Transverse colon (tissue), 4 donors: ENCODE measurements at regions not wholly inside any gene's neighbourhood (a gene's known extent, or its start where the extent isn't known, plus 50 kb on each side); places are given as distances from the start of the nearest gene placed in this dataset.

Experiments used
- DNase-seq: peaks from one replicate; pipeline ENCODE4 v3.0.0-alpha.2; 2019
- H3K27ac ChIP-seq, 4 donors: fragments of 200-600 bp; sonication (generic); 2 replicates each; pipeline ENCODE4 v1.5.1; 2016 to 2018; ENCODE audit warnings: inconsistent platforms in 4 of 4
- H3K27me3 ChIP-seq: fragments of 200-600 bp; sonication (generic); 2 replicates; pipeline ENCODE4 v1.5.1; 2017; ENCODE audit warnings: inconsistent platforms
- H3K36me3 ChIP-seq, 4 donors: fragments of 200-600 bp; sonication (generic); 2 replicates each; pipeline ENCODE4 v1.5.1; 2017 to 2019; ENCODE audit warnings: inconsistent platforms in 4 of 4
- H3K4me1 ChIP-seq, 4 donors: fragments of 200-600 bp; sonication (generic); 2 replicates each; pipeline ENCODE4 v1.5.1; 2017 to 2020; ENCODE audit warnings: inconsistent platforms in 4 of 4
- H3K4me3 ChIP-seq, 4 donors: fragments of 200-600 bp; sonication (generic); 1 replicate in 1 of 4; 2 replicates in 3 of 4; pipeline versions ENCODE4 v1.5.1 to v1.6.1; 2017 to 2019; ENCODE audit warnings: inconsistent platforms in 4 of 4
- H3K9me3 ChIP-seq, 2 donors: fragments of 200-600 bp; sonication (generic); 2 replicates each; pipeline ENCODE4 v1.5.1; 2017 to 2019; ENCODE audit warnings: inconsistent platforms in 2 of 2
- EP300 ChIP-seq: sonication (generic); formaldehyde crosslinking; IDR thresholded peaks from one replicate; pipeline ENCODE4 v1.6.1; 2017; ENCODE audit warnings: antibody characterized with exemption, low read depth
- POLR2A ChIP-seq: fragments of 450-650 bp; IDR thresholded peaks from one replicate; pipeline ENCODE4 v1.6.1; 2016; ENCODE audit warnings: antibody characterized with exemption, mild to moderate bottlenecking, moderate library complexity
- POLR2AphosphoS5 ChIP-seq, 3 donors: sonication (generic); formaldehyde crosslinking; IDR thresholded peaks; one replicate each; pipeline ENCODE4 v1.6.1; 2016; ENCODE audit warnings: antibody characterized with exemption in 3 of 3
- WGBS, 2 donors: methylation state at CpG; one replicate each; pipeline ENCODE4 v1.1.5; 2018; ENCODE audit warnings: low coverage in 1 of 2; 5-methylcytosine and 5-hydroxymethylcytosine counted together
- in situ Hi-C, 4 donors: fragments of 200-750 bp; cut with MboI; loops; one replicate each; pipeline versions ENCODE4 v1.15.0 to v1.15.1; 2017; ENCODE audit warnings: low sequenced_read_pairs in 3 of 4, low pct_ligation_motif_present in 1 of 4, low pct_unique_long_range_greater_than_20kb in 1 of 4
- intact Hi-C: fragments of 100-400 bp; cut with DNase I; formaldehyde crosslinking; loops from one replicate; pipeline ENCODE4 v1.15.1; 2023; ENCODE audit warnings: low total_unique reads
- TF ChIP-seq, protein P1 (sequence below), 5 experiments: fragments of 200-600 bp in 3 of 5; fragments of 450-650 bp in 2 of 5; sonication (generic) in 3 of 5; IDR thresholded peaks; 1 replicate in 2 of 5; 2 replicates in 3 of 5; pipeline ENCODE4 v1.5.1; 2016 to 2017; ENCODE audit warnings: antibody characterized with exemption in 5 of 5, inconsistent platforms in 3 of 5, mild to moderate bottlenecking in 2 of 5, moderate library complexity in 1 of 5

DNA sequence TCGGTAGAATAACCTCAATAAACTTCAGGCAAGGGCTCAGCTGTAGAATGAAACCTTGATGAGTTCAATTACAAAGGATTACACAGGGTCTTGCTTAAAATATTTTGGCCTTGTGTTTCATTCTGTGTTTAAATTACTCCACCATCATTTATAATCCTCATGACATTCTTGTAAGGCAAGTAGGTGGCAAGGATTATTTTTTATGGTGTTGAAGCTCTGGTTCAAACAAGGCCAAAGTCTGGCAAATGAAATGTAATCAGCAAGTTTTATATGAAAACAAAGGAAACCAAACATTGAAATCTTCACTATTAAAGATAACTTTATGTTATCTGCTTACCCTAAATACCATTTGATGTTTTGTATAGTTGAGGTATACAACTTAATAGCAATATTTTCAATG lies 221.3 kb upstream of the HES1 start:
- Histone ChIP-seq H3K27ac (no peak overlapping the region), H3K9me3 (no peaks in the 10 kb centered on the region), H3K4me1 (peaks cover 0 to 24% (median 12%) of the 10 kb centered on the region in 4 donors), H3K36me3 (no peaks in the 10 kb centered on the region), H3K27me3 (no peaks in the 10 kb centered on the region), H3K4me3 (no peak overlapping the region)
- no peak for DNase-seq
- in situ Hi-C loops: no loop called here
- TF ChIP-seq POLR2AphosphoS5 (IDR thresholded peaks at IDR 0.05): no peak
- intact Hi-C loops: no loop called here
- WGBS, 2 donors: 46 to 64% methylated on average over 1 of the region's 1 CpG

DNA sequence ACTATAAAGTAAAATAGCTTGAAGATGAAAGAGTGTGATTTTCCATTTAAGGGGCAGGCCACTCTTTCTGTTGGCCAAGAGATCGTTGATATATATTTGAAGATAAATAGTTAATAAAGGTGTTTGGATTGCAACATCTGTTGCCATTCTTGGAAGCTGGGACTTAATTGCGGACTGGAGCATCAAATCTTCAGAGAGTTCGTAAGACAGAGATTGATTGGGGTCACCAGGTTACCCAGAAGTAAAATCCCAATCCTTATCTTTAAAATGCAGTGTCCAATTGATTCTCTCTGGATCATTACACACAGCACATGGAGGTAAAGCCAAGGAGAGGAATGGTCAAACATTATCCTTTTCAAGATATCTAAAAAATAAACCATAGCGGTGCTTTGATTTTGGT lies 220.8 kb upstream of the HES1 start:
- peaks cover 0 to 24% (median 12%) of the 10 kb centered on the region in 4 donors for H3K4me1 ChIP-seq

DNA sequence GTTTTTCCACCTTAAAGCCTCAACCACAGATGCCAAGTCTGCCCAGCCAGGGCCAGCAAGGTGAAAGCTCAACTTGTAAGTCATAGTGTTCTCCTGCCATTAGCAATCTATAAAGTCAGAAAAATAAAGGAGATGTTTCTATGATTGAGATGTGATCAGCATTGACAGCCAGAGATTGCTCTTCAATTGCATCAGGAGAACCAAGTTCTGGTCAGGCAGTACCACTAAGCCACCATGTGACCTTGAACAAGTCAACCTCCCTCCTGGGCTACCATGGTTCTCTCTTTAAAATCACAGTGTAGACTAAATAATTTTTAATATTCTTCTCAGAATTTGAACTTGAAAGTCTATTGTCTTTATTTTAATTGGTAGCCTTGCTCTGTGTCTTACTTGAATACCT lies 220.3 kb upstream of the HES1 start:
- no peaks in the 10 kb centered on the region for H3K36me3 ChIP-seq
- no peaks in the 10 kb centered on the region for H3K9me3 ChIP-seq
- intact Hi-C loops: no loop called here
- DNase-seq: no peak
- H3K27me3 ChIP-seq: no peaks in the 10 kb centered on the region
- no peak overlapping the region for H3K27ac ChIP-seq
- no peak overlapping the region for H3K4me3 ChIP-seq
- TF ChIP-seq POLR2AphosphoS5 (IDR thresholded peaks at IDR 0.05): no peak
- TF ChIP-seq, protein P1, sequence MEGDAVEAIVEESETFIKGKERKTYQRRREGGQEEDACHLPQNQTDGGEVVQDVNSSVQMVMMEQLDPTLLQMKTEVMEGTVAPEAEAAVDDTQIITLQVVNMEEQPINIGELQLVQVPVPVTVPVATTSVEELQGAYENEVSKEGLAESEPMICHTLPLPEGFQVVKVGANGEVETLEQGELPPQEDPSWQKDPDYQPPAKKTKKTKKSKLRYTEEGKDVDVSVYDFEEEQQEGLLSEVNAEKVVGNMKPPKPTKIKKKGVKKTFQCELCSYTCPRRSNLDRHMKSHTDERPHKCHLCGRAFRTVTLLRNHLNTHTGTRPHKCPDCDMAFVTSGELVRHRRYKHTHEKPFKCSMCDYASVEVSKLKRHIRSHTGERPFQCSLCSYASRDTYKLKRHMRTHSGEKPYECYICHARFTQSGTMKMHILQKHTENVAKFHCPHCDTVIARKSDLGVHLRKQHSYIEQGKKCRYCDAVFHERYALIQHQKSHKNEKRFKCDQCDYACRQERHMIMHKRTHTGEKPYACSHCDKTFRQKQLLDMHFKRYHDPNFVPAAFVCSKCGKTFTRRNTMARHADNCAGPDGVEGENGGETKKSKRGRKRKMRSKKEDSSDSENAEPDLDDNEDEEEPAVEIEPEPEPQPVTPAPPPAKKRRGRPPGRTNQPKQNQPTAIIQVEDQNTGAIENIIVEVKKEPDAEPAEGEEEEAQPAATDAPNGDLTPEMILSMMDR (IDR thresholded peaks at IDR 0.05): no peak
- no peak for TF ChIP-seq POLR2A
- TF ChIP-seq EP300: no peak
- H3K4me1 ChIP-seq: peaks cover 0 to 23% (median 11%) of the 10 kb centered on the region in 4 donors
- in situ Hi-C loops: no loop called here

More for the DNA sequence above, 220.8 kb upstream of the HES1 start:
- in situ Hi-C loops (no loop called here), intact Hi-C loops (no loop called here)
- H3K9me3 ChIP-seq: no peaks in the 10 kb centered on the region
- no peaks in the 10 kb centered on the region for H3K27me3 ChIP-seq
- H3K4me3 ChIP-seq: no peak overlapping the region
- H3K27ac ChIP-seq: no peak overlapping the region
- 90% methylated on average over 3 to 4 of the region's 4 CpGs for WGBS, 2 donors
- no peak for DNase-seq
- TF ChIP-seq, protein P1 (IDR thresholded peaks at IDR 0.05): no peak
- TF ChIP-seq POLR2AphosphoS5 (IDR thresholded peaks at IDR 0.05): no peak
- TF ChIP-seq EP300: no peak
- no peak for TF ChIP-seq POLR2A
- no peaks in the 10 kb centered on the region for H3K36me3 ChIP-seq

DNA sequence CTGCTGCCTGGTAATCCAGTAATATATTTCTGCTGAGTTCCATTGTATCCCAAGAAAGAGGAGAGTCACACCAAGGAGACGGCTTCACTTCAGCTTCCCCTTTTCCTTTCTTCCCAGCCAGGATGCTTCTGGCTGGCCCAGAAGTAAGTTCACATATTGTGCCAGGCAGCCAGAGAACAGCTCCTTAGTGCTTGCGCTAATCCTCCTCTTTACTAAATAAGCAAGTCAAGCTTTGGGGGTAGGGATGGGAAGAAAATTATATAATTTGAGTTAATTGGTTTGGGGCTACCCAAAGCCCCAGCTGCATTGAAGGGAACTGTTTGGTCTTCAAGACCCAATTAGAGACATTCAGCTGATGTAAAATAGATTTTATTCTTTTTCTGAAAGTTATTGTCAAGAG lies 218.8 kb upstream of the HES1 start:
- H3K27me3 ChIP-seq: no peaks in the 10 kb centered on the region
- intact Hi-C loops (no loop called here), in situ Hi-C loops (no loop called here)
- H3K9me3 ChIP-seq: no peaks in the 10 kb centered on the region
- no peak overlapping the region for H3K4me3 ChIP-seq
- TF ChIP-seq POLR2AphosphoS5 (IDR thresholded peaks at IDR 0.05): no peak
- TF ChIP-seq, protein P1 (IDR thresholded peaks at IDR 0.05): no peak
- TF ChIP-seq EP300: no peak
- TF ChIP-seq POLR2A: no peak
- H3K27ac ChIP-seq: no peak overlapping the region
- no peaks in the 10 kb centered on the region for H3K36me3 ChIP-seq
- peaks cover 0 to 13% (median 3%) of the 10 kb centered on the region in 4 donors for H3K4me1 ChIP-seq
- WGBS, 2 donors: 90% methylated on average over 2 of the region's 2 CpGs; no CpG with 5 or more reads in 1 of the 2 donors
- no peak for DNase-seq

DNA sequence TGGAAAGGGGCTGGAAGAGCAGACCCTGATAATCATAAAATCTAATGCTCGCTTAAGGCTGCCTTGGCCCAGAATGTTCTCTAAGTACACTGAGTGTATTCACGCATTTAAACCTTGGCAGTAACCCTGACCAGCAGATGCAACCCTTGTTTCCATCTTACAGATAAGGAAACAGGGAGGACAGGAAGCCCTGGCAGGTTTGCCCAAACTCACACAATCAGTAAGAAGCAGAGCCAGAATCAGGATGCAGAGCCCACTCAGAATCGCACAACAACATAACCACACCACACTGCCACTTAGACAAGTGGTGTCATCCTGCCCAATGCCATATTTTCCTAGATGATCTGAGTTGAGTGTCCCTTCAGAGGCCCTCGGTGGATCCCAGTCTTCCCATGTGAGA lies 214.5 kb upstream of the HES1 start:
- 96% methylated on average over 4 of the region's 4 CpGs; no CpG with 5 or more reads in 1 of the 2 donors for WGBS, 2 donors
- TF ChIP-seq EP300 (no peak), POLR2AphosphoS5 (IDR thresholded peaks at IDR 0.05) (no peak)
- Histone ChIP-seq H3K4me3 (no peak overlapping the region), H3K4me1 (peaks cover 0 to 3% (median 0%) of the 10 kb centered on the region in 4 donors), H3K36me3 (no peaks in the 10 kb centered on the region), H3K27me3 (no peaks in the 10 kb centered on the region), H3K9me3 (peaks cover 0 to 9% of the 10 kb centered on the region in 2 donors), H3K27ac (no peak overlapping the region)
- no peak for DNase-seq
- in situ Hi-C loops: no loop called here
- intact Hi-C loops: no loop called here
